Pons (tissue), 1 donor: ENCODE measurements at regions not wholly inside any gene's neighbourhood (a gene's known extent, or its start where the extent isn't known, plus 50 kb on each side); places are given as distances from the start of the nearest gene placed in this dataset.
"Not testable (repeated sequence)": the region's sequence is repeated elsewhere in the genome, so short reads cannot be mapped to it uniquely, and the experiment has no call there.

ENCODE experiments used
- DNase-seq: peaks from one replicate; pipeline ENCODE4 v3.0.0-alpha.2; 2016; ENCODE audit warnings: low spot score

DNA sequence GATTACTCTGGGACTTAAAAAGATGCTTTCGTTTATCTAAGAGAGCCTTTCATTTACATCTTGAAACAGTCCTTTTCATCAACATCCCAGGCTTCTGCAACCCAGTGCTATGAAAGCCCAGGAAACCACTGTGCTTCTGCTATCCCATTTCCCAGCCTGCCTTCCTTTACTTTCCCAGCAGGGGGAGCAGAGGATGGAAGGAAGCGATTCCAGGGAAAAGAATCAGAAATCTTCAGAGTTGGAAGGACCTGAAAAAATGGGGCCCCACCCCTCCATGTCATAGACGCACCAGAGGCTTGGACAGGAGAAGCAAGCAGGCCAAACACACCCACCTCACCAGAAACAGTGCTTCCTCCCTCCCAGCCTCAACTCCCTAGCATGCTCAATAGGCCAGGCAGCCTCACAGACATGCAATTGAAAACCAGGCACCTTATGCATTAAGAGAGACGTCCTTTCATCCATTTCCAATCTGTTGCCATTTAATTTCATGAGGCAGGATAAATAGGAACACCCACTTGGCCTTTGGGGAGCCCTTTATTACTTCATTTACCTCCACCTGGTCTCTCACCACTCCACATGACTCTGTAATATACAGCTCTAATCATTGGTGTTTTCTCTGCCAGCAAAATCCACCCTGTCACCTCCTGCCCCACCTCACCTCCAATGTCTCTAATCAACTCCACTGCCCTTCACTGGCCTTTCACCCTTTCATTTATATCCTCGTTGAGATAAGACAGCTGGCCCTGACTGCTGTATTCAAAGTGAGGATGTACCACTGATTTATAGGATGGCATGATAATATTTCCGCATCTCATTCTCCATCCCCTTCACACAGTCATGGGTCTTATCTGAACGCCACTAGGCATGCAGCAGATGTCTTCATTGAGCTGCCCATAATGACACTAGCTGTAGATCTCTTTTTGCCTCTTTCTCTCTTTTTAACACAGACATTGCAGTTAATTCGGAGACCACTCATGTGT is 583.9 kb downstream of the NTRK3 start:
- DNase-seq, result peak; percentile 25

DNA sequence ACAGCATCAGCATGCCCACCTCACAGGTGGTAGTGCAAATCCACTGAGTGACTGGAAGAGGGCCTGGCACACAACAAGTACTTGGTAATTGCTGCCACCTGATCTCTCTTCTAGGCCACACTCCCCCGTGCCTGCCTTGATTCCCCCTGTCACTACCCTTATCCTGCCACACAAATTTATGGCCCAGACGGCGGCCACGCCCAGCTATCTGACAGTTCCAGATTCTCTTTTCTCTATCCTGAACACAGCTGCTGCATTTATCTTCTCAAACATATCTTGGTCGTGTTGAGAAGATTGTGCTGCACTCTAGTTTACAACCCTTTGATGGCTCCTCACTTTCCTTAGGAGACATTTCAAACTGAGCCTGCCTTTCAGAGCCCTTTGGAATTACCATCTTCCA is 585.2 kb downstream of the NTRK3 start:
- no peak for DNase-seq

DNA sequence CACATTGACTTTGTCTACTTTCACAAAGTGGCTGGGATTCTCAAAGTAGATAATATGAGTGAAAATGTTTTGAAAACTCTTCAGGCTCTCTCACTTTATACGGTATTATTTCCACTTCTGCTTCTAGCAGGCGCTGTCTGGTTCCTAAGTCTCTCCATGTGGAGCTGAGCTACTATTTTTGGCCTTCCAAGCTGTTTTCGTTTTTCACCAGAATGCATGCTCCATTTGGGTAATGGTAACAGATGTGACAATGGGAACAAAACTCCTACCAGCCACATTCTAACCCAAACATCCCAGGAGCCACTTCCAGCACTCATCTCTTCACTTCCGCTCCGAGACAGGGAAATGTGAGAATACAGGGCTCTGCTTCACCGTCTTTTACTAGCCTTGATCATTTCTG is 586.7 kb downstream of the NTRK3 start:
- DNase-seq, result no peak

DNA sequence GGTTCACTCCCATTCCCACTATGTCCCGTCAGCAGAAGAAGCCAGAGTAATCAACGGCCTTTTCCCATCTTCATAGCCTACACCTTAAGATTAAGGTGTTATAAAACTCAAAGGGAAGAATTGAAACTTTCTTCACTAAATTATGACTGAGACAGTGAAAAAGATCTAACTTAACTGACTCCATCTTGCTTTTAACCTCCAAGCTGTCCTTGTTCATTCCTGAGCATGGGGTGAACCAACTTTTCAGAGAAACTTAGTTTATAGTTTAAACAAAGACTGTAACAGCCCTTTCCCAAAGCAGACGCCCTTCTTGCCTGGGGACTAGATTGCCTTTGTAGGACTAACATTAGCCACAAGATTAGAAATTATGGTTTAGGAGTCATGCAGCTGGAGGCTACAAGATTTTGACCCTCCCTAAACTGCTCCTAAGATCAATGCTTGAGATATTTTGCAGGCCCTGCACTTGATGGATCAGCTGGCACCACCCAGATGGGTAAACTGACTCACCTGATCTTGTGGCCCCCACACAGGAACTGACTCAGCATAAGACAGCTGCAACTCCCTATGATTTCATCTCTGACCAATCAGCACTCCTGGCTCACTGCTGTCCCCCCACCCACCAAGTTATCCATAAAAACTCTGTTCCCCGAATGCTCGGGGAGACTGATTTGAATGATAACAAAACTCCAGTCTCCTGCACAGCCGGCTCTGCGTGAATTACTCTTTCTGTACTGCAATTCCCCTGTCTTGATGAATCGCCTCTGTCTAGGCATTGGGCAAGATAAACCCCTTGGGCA is 587.6 kb downstream of the NTRK3 start:
- not testable (repeated sequence) for DNase-seq

DNA sequence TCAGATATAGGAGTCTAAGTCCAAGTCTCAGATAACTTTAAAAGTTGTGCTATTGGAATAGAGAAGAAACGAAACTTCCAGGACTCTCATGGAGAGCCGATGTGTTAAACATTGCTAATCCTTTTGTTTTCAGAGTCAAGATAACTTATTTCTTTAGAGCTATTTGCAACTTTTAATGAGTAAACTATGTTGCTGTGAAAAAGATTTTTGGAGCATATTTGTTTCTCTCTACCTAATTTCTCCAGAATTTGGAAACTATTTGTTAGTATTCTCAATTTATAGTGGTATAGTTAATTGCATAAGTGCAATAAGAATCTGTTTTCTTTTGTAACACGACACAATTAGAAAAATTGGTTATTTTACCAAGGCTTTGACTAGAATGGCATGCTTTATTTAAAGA is 588.9 kb downstream of the NTRK3 start:
- DNase-seq, result no peak

DNA sequence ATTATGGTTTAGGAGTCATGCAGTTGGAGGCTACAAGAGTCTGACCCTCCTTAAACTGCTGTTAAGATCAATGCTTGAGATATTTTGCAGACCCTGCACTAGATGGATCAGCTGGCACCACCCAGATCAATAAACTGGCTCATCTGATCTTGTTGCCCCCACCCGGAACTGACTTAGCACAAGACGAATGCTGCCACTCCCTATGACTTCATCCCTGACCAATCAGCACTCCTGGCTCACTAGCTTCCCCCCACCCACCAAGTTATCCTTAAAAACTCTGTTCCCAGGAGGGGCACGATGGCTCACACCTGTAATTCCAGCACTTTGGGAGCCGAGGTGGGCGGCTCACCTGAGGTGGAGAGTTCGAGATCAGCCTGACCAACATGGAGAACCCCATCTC is 594.0 kb downstream of the NTRK3 start:
- no peak for DNase-seq

DNA sequence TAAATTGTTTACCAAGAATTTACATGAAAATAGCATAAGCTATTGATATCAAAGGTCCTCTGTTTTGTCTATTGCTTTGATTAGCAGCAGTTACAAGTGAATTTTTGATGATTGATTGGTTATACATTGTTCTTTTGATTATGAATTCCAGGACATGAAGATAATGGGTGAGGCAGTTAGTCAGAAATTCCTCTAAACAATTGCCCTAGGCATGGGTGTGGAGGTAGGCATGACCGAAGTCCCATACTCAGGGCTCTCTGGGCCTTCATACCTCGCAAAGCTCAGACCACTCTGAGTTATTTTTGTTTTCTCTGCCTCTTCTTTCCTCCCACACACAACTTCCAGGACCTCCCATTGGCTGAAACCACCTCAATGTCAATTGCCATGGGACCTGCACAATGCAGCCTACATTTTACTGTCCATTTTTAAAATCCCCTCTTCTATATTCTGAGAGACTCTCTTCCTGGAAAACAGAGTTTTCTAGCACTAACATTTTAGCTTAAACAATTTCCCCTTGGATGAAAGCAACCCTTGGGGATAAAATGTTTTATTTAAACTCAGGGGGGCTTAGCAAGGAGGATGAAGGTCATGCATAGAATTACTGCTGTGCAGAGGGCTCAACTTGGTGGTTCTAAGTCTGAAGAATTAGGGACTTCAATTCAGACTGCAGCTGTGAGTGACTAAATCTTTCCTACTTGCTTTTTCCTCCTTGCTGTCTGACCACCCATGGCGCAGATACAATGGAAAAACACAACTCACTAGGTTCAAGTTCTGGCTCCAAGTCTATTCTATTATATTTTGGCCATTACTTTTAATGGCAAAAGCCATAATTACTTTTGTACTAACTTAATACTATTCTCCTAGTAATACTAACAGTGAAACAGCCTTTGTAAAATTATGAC is 594.8 kb downstream of the NTRK3 start:
- no peak for DNase-seq

DNA sequence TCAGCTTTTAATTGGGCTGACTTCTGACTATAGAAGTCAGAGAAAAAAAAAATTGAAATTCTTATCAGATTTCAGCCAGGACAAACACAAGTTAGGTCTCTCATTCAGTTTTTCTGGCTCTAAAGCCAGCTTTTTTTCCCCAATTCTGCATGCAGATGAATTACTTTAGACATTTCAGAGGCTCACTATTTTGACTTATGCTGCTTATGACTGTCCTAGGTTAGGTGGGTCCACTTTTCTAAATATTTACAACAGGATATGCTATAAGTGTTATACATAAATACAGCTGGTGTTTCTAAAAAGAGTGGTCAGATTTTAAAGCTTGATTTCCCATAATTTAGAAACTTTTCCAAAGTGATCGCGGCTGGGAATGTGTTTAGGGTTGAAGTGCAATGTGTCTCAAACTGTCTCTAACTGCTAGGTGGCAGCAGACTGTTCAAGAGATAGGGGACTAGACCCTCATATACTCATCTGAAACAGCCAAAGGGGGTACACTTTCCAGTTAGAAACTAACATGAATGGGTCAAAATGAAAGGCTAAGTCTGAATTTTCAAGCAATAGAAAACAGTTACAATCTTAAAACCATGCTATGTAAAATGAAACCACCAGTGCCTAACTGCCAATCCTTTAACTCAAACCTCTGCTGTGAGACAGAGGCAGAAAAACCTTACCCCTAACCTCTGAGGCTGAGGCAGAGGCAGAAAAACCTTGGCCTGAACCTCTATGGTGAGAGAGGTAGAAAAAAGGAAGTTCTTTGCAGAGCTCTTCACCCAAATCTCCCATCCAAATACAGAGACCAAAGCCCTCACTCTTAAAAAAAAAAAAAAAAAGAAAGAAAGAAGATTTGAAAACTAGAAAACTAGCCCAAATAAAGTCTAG is 596.0 kb downstream of the NTRK3 start:
- DNase-seq, result no peak

DNA sequence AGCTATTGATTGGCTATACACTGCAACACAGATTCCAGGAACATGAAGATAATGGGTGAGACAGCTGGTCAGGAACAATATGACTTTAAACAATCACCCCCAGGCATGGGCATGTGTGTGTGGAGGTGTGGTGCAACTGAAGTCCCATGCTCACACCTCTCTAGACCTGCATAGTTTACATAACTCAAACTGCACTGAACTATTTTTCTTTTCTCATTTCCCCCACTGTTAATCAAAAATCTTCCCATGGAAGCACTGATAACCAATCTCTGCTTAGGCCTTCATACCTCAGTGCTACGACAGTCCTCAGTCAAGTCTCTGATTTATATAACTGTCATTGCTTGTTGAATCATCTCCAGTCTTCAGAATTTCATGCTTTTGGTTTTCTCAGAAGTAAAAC is 600.2 kb downstream of the NTRK3 start:
- no peak for DNase-seq

DNA sequence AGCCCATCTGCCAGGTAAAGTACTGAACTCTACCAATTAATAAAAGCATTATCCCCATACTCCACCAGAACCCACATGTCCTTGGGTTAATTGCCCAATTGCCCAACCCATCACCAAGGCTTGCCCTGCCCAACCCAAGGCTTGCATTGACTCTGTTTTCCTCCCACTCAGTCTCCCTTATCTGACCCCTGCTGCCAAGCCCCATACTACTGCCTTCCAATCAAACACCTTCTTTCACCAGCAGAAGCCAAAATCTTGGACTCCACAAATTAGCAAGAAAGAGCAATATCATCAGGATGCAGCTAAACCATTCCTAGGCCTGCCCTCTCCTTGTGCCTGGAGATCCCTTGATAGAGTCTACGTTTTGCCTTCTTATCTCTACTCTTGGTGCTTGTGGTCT is 602.9 kb downstream of the NTRK3 start:
- DNase-seq, result no peak

DNA sequence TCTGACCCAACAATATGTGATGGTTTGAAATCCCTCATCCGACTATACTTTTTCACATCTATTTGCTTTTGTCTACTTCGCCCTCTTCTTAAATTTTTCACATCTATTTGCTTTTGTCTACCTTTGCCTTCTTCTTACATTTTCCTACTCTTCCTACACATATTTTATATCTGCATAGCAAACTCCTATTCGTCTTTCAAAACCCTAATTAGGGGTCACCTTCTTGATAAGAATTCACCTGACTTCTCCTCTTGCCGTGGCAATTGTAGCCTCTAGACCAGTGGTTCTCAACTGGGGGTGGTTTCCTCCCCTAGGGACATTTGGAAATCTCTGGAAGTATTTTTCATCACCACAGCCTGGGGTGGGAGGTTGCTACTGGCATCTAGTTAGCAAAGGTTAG is 607.4 kb downstream of the NTRK3 start:
- DNase-seq, result no peak

DNA sequence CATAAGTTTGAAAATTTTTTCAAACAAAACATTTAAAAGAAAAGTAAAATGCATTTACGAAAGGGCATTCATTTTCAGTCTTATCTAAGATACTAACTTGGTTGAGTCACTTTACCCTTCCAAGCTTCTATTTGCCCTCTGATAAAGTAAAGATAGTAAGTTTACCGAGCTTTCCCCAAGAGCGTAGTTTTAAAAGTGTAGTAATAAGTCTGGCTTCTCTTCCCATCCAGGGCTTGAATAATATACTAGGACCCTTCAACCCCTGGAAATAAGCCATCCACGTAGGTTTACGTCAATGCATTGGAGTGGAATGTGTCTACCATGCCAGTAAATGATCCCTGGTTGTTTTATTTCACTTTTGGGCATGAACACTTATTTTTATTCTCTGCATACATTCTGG is 608.3 kb downstream of the NTRK3 start:
- DNase-seq, result no peak

DNA sequence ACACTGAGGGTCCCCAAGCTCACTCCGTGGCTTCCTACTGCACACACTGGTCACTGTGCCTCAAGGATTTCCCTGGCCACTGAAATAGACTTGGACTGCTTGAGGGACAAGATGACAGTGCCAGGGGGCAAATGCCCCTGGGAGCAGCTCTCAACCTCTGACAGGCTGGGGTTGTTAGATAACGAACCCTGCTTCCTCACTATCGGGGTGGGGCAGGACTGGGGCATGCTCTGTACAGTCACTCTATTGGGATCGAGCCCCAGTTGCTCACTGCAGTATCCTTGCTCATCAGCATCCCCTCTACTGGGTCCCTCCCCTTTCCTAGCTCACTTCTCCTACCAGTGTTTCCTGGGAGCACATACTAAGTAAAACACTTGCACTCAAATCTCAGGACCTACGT is 610.8 kb downstream of the NTRK3 start:
- no peak for DNase-seq

DNA sequence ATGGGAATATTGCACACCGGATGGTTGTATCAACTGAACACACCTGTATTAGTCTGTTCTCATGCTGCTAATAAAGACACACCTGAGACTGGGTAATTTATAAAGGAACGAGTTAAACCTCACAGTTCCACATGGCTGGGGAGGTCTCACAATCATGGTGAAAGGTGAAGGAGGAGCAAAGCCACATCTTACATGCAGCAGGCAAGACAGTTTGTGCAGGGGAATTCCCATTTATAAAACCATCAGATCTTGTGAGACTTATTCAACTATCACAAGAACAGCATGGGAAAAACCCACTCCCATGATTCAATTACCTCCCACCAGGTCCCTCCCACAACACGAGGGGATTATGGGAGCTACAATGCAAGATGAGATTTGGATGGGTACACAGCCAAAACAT is 613.5 kb downstream of the NTRK3 start:
- DNase-seq, result not testable (repeated sequence)

DNA sequence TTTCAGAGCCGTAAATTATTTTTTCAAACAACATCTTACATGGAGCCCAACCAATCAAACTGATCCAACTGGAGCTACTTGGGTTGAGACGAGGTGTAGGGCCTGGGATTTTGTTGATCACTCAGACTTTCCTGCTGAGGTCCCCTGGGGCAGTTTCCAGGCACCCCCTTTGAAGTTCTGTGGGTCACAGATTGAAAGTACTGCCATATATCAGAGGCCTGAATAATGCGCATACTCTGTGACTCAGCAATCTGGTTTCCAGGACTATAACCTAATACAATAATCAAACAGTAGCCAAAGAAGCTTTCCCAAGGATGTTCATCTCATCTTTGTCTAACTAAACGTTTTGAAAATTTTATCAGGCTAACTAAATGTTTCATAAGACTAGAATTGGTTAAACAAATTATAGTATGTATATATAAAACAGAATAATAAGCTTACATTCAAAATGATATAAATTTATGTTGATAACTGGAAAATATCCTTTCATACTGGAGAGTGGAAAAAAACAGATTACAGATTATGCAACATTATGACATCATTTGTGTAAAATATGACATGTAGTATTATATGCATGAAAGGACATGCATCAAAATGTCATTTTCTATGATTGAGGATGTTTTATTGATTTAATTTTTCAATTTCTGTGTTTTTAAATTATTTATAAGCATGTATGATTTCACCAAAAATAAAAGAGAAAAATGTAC is 617.1 kb downstream of the NTRK3 start:
- DNase-seq, result no peak

DNA sequence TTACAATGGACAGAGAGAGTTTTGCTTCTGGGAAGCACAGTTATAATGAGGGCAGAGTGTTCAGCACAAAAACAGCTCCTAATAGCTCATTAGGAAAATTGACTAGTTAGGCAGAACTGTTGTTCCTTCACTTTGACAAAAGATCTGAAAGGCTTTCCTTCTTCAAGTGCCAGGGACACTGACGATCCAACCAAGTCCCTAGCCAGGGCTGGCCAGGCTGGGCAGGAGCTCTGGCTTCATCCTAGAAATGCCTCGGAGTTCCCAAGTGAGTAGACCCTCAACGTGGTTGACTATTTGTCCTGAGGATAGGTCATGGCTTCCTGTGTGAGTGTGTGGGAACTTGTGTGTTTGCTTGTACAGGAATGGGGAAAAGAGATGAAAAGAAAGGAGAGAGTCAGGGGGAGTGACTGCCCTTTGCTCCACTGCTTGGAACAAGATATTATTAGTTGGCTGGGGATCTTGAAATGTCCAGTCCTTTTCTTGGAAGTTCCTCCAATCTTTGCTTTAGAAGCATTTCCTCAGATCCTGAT is 617.9 kb downstream of the NTRK3 start:
- no peak for DNase-seq

DNA sequence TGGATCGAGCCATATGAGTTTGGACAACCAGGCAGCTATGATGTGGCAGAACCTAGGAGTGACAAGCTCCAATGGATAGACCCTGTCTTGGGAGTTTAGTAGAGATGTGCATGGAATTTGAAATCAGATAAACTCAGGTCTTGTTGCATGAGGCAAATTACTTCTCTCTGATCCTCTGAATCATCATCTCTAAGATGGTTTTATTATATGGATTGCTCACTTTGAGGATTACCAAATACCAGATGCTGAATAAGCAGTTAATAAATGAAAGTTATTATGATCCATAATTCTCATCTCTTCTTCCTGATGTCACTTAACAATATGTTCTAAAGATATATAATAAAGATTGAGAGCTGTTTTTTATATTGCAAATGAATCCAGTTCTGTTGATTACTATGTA is 622.2 kb downstream of the NTRK3 start:
- no peak for DNase-seq

DNA sequence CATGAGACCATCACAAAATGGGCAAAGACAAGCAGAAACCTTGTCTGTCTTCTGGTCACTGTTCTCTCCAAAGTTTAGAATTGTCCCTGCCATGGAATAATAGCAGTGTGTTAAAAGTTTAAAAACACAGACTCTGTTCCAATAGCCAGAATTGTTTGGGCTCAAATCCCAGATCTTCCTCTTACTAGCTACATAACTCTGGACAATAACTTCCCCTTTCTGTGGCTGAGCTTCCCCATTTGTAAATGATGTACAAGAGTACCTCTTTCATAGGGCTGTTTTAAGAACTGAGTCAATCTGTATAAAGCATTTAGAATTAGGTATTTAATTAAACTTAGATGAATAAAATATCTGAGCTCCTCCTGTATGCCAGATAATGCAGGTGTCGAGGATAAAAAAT is 623.0 kb downstream of the NTRK3 start:
- peak; percentile 20 for DNase-seq

DNA sequence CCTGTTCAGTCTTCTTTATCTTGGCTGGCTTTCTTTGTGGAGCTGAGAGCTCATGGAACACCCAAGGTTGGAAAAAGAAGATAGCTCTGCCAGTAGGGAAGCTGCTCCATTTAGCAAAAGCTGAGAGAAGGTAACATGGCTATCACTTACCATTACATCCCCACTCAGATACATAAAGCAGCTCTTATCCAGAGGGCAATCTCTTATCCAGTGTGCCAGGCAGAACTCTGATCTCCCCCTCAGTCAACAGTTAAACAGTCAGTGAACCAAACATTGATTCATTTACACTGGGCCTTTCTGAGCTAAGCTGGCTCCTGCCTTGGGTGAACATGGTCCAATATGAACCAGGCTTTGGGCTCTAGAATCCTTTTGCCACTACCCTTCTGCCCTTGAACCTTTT is 624.2 kb downstream of the NTRK3 start:
- no peak for DNase-seq

DNA sequence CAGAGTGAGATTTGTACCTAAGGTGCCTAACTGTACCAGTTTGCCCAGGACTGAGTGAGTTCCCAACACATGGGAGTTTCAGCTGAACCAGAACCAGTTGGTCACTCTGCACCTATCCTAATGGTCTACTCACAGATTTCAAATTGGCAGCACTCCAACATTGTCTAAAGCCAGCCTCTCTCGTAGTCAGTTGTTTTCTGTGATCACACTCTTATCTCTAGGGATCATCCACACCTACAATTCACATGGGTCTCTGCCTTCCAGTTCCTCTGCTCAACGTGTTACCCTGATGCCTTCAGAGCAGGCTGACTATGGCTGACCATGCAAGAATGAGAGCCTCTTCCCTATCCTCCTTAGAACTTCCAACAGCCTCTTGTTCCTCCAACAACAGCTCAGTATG is 624.8 kb downstream of the NTRK3 start:
- DNase-seq, result no peak
